BE2C (cell line): ENCODE measurements at regions not wholly inside any gene's neighbourhood (a gene's known extent, or its start where the extent isn't known, plus 50 kb on each side); places are given as distances from the start of the nearest gene placed in this dataset.

Source experiments
- DNase-seq: peaks from one replicate; pipeline ENCODE4 v3.0.0-alpha.2; 2020
- H3K27me3 ChIP-seq: fragments of 250-450 bp; sonication (Bioruptor Pico); 2 replicates; pipeline ENCODE4 v1.5.1; 2020; ENCODE audit warnings: mild to moderate bottlenecking
- H3K36me3 ChIP-seq: fragments of 250-450 bp; sonication (Bioruptor Pico); 2 replicates; pipeline ENCODE4 v1.5.1; 2020; ENCODE audit warnings: mild to moderate bottlenecking
- H3K4me1 ChIP-seq: fragments of 250-450 bp; sonication (Bioruptor Pico); 2 replicates; pipeline ENCODE4 v1.5.1; 2020
- H3K4me3 ChIP-seq: 2 replicates; pipeline ENCODE4 v1.5.1; 2011; ENCODE audit warnings: low read depth, low read length
- H3K9me3 ChIP-seq: fragments of 250-450 bp; sonication (Bioruptor Pico); 2 replicates; pipeline ENCODE4 v1.5.1; 2020
- TF ChIP-seq, protein P1 (sequence below): IDR thresholded peaks from 2 replicates; pipeline ENCODE4 v1.5.1; 2012; ENCODE audit warnings: mild to moderate bottlenecking, low read depth, low read length

DNA sequence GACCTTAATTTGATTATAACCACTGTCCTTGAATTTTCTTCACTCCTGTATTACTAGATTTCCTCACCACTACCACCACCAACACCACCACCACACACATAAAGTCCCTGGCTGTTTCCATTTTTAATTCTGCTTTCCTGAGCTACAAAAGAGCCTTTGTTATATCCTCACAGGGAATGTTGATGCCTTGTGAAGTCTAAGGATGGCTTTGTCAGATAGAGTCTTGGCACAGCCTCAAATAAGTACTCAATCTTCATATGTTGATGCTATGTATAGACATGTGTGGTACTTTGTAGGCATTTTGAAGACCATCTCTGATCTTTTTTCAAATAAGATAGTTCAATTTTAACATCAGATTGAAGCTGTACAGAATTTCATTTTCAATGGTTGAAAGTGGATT lies 1016.7 kb upstream of the LCORL start:
- TF ChIP-seq, protein P1, sequence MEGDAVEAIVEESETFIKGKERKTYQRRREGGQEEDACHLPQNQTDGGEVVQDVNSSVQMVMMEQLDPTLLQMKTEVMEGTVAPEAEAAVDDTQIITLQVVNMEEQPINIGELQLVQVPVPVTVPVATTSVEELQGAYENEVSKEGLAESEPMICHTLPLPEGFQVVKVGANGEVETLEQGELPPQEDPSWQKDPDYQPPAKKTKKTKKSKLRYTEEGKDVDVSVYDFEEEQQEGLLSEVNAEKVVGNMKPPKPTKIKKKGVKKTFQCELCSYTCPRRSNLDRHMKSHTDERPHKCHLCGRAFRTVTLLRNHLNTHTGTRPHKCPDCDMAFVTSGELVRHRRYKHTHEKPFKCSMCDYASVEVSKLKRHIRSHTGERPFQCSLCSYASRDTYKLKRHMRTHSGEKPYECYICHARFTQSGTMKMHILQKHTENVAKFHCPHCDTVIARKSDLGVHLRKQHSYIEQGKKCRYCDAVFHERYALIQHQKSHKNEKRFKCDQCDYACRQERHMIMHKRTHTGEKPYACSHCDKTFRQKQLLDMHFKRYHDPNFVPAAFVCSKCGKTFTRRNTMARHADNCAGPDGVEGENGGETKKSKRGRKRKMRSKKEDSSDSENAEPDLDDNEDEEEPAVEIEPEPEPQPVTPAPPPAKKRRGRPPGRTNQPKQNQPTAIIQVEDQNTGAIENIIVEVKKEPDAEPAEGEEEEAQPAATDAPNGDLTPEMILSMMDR = no peak
- H3K36me3 ChIP-seq = no peaks in the 10 kb centered on the region
- H3K4me1 ChIP-seq = no peaks in the 10 kb centered on the region
- H3K27me3 ChIP-seq = no peaks in the 10 kb centered on the region
- H3K9me3 ChIP-seq = no peaks in the 10 kb centered on the region
- H3K4me3 ChIP-seq = no peak overlapping the region
- DNase-seq = no peak

DNA sequence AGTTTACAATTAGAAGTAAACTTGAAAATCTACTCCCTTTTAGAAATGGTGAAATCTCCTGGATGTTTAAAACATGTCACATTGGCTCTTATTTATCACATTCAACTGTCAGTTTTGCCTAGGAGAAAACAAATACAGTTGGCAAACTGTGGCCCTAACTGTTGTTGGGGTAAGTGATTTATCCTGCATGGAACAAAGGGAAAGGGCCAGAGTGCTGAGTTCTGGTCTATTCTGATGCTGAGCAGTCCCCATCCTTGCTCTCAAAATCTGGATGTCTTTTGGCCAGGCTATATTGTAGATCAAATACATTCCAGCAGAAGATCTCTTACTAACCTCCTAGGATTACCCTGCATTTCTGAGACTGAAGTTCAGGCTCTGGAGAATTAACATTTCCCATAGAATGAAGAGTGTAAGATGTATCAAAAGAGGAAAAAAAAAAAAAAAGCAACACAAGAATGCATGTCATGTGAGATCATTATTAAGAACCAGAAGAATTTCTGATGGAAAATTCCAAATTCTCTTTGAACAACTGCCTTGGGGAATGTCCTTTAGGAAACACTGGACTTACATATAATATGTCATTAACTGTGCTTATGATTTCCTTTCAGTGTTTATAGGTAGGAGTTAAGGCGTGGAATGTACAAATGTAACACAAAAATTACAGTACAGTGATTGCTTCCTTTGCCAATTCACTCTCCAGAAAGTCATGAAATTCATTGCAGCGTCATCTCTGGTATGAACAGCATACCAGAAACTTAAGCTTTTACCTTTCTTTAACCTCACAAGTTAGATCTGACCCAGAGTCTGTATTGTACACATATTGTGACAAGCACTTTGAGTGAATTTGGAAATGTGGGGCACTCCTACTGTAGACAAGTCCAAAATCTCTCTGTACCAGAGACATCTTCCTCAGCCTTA lies 1012.5 kb upstream of the LCORL start:
- DNase-seq = no peak
- peaks cover 4% of the 10 kb centered on the region; the same call in 1 of the 2 replicates for H3K27me3 ChIP-seq
- TF ChIP-seq, protein P1 = no peak
- no peaks in the 10 kb centered on the region for H3K9me3 ChIP-seq
- H3K4me1 ChIP-seq = no peaks in the 10 kb centered on the region
- no peak overlapping the region for H3K4me3 ChIP-seq
- H3K36me3 ChIP-seq = no peaks in the 10 kb centered on the region

GRCh38 chr4:19030536-19030935 lies 1009.0 kb upstream of the LCORL start:
- TF ChIP-seq, protein P1 = no peak
- no peaks in the 10 kb centered on the region for H3K9me3 ChIP-seq
- DNase-seq = no peak

DNA sequence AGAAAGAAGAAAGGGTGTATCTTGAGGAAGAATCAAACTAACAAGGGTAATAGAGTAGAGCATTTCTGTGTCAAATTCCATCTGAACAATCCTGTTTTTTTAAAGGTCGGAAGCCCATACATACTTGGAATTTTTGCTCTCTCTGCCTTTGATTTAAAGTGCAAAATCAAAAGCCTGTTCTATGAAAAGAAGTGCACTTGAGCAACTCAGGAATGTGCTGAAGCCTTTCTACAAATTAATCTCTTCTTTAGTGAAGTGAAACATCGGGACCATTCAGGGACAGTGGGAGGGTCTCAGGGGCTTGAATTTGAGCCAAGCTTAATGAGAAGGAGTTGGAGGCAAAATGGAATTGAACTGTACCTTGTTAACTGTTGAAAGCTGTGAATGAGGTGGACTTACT lies 1008.5 kb upstream of the LCORL start:
- H3K36me3 ChIP-seq = no peaks in the 10 kb centered on the region
- H3K9me3 ChIP-seq = no peaks in the 10 kb centered on the region
- TF ChIP-seq, protein P1 = no peak
- no peak for DNase-seq
- peaks cover 8% of the 10 kb centered on the region; the same call in 1 of the 2 replicates for H3K27me3 ChIP-seq
- no peak overlapping the region for H3K4me3 ChIP-seq
- H3K4me1 ChIP-seq = no peaks in the 10 kb centered on the region

More at GRCh38 chr4:19030536-19030935, 1009.0 kb upstream of the LCORL start:
- H3K4me3 ChIP-seq = no peak overlapping the region
- H3K36me3 ChIP-seq = no peaks in the 10 kb centered on the region
- H3K27me3 ChIP-seq = peaks cover 8% of the 10 kb centered on the region; the same call in 1 of the 2 replicates
- H3K4me1 ChIP-seq = no peaks in the 10 kb centered on the region

DNA sequence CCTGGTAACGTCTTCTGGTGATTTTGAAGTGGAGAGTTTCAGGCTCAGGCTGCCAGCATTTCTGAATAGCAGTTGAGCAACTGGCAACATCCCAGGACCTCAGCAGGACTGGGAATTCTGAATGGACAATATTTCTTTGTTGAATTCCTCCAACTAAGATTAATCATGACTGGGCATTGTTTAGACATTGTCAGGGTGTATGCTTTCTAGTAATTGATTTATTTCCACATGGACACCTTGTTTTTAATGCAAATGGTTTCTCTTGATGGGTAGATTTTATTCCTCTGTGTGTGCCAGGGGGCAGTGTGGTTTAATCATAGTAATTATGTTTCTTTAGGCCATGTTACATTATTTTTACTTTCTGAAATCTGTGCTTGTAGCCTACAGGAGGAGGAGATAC lies 1004.7 kb upstream of the LCORL start:
- DNase-seq = no peak
- no peaks in the 10 kb centered on the region for H3K36me3 ChIP-seq
- TF ChIP-seq, protein P1 = no peak
- H3K27me3 ChIP-seq = peaks cover 10% of the 10 kb centered on the region; the same call in 1 of the 2 replicates
- H3K9me3 ChIP-seq = no peaks in the 10 kb centered on the region
- no peaks in the 10 kb centered on the region for H3K4me1 ChIP-seq
- H3K4me3 ChIP-seq = no peak overlapping the region

DNA sequence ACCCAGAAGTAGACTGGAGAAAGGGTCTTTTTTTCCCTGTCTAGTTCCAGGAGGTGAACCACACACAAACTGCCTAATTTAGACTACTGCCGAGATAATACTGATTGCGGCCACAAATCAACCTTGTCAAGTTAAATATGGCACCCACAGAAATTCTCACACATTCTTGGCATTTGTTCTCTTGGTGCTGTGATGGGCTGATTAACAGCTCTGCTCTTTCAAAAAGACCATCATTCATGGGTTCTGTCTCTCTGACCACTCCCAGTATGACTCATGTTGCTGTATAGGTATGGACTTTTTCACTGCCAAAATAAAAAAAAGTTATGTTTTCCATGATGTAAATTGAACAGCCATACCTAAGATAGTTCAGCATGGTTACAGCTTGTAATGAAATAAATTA lies 1003.5 kb upstream of the LCORL start:
- Histone ChIP-seq H3K4me3 (no peak overlapping the region), H3K27me3 (peaks cover 6% of the 10 kb centered on the region; the same call in 1 of the 2 replicates), H3K4me1 (no peaks in the 10 kb centered on the region), H3K36me3 (no peaks in the 10 kb centered on the region), H3K9me3 (no peaks in the 10 kb centered on the region)
- TF ChIP-seq, protein P1 = no peak
- no peak for DNase-seq
